ENCODE measurements at regions not wholly inside any gene's neighbourhood (a gene's known extent, or its start where the extent isn't known, plus 50 kb on each side); places are given as distances from the start of the nearest gene placed in this dataset.

- Histone ChIP-seq H3K4me1 (no peaks in the 10 kb centered on the region), H3K27me3 (no peaks in the 10 kb centered on the region), H3K9me3 (no peaks in the 10 kb centered on the region), H3K36me3 (no peaks in the 10 kb centered on the region), H3K4me3 (no peak overlapping the region), H3K27ac (no peak overlapping the region)
- intact Hi-C loops (cut with DNase I), result no loop called here
- TF ChIP-seq CTCF (IDR thresholded peaks at IDR 0.05) (no peak), POLR2A (IDR thresholded peaks at IDR 0.05) (no peak), POLR2AphosphoS5 (IDR thresholded peaks at IDR 0.05; ENCODE audit: insufficient read depth in 1 of 2, low read depth in 1 of 2) (no peak)
- DNase-seq (ENCODE audit: extremely low spot score in 2 of 2), result no peak
Measured at GRCh38 chr10:7003831-7004395, 406.9 kb downstream of the SFMBT2 start.

GRCh38 chr10:7000061-7000460, 410.8 kb downstream of the SFMBT2 start:
- TF ChIP-seq POLR2AphosphoS5 (IDR thresholded peaks at IDR 0.05; ENCODE audit: insufficient read depth in 1 of 2, low read depth in 1 of 2) (no peak), CTCF (IDR thresholded peaks at IDR 0.05) (no peak), POLR2A (IDR thresholded peaks at IDR 0.05) (no peak)
- Histone ChIP-seq H3K27me3 (no peaks in the 10 kb centered on the region), H3K9me3 (no peaks in the 10 kb centered on the region), H3K4me1 (no peaks in the 10 kb centered on the region), H3K4me3 (no peak overlapping the region), H3K36me3 (no peaks in the 10 kb centered on the region), H3K27ac (no peak overlapping the region)
- no peak for DNase-seq (ENCODE audit: extremely low spot score in 2 of 2)
- intact Hi-C loops (cut with DNase I), result no loop called here

- TF ChIP-seq POLR2A (IDR thresholded peaks at IDR 0.05), result no peak
- no peak for TF ChIP-seq POLR2AphosphoS5 (IDR thresholded peaks at IDR 0.05; ENCODE audit: insufficient read depth in 1 of 2, low read depth in 1 of 2)
- TF ChIP-seq CTCF (IDR thresholded peaks at IDR 0.05), result no peak
- no peaks in the 10 kb centered on the region for H3K9me3 ChIP-seq
- no peak overlapping the region for H3K4me3 ChIP-seq
- intact Hi-C loops (cut with DNase I), result no loop called here
- H3K36me3 ChIP-seq, result no peaks in the 10 kb centered on the region
- H3K27me3 ChIP-seq, result no peaks in the 10 kb centered on the region
- no peak overlapping the region for H3K27ac ChIP-seq
- H3K4me1 ChIP-seq, result no peaks in the 10 kb centered on the region
- no peak for DNase-seq (ENCODE audit: extremely low spot score in 2 of 2)
Measured at GRCh38 chr10:6999232-6999925, 411.5 kb downstream of the SFMBT2 start.

GRCh38 chr10:6997509-6997908, 413.3 kb downstream of the SFMBT2 start:
- DNase-seq (ENCODE audit: extremely low spot score in 2 of 2), result no peak
- no peak overlapping the region for H3K4me3 ChIP-seq
- intact Hi-C loops (cut with DNase I), result no loop called here
- no peak for TF ChIP-seq POLR2A (IDR thresholded peaks at IDR 0.05)
- TF ChIP-seq CTCF (IDR thresholded peaks at IDR 0.05), result no peak
- TF ChIP-seq POLR2AphosphoS5 (IDR thresholded peaks at IDR 0.05; ENCODE audit: insufficient read depth in 1 of 2, low read depth in 1 of 2), result no peak
- H3K4me1 ChIP-seq, result no peaks in the 10 kb centered on the region
- H3K36me3 ChIP-seq, result no peaks in the 10 kb centered on the region
- no peak overlapping the region for H3K27ac ChIP-seq
- H3K27me3 ChIP-seq, result no peaks in the 10 kb centered on the region
- H3K9me3 ChIP-seq, result no peaks in the 10 kb centered on the region

GRCh38 chr10:6996431-6996830, 414.4 kb downstream of the SFMBT2 start:
- DNase-seq (ENCODE audit: extremely low spot score in 2 of 2), result no peak
- H3K27ac ChIP-seq, result no peak overlapping the region
- no peaks in the 10 kb centered on the region for H3K27me3 ChIP-seq
- H3K4me3 ChIP-seq, result no peak overlapping the region
- no peaks in the 10 kb centered on the region for H3K4me1 ChIP-seq
- intact Hi-C loops (cut with DNase I), result no loop called here
- no peaks in the 10 kb centered on the region for H3K36me3 ChIP-seq
- TF ChIP-seq CTCF (IDR thresholded peaks at IDR 0.05) (no peak), POLR2A (IDR thresholded peaks at IDR 0.05) (no peak), POLR2AphosphoS5 (IDR thresholded peaks at IDR 0.05; ENCODE audit: insufficient read depth in 1 of 2, low read depth in 1 of 2) (no peak)
- no peaks in the 10 kb centered on the region for H3K9me3 ChIP-seq

All from vagina (tissue), 2 donors.